Activated CD4-positive, alpha-beta memory T cell treated with anti-CD3 and anti-CD28 coated beads for 36 hours (primary cell): ENCODE measurements at regions not wholly inside any gene's neighbourhood (a gene's known extent, or its start where the extent isn't known, plus 50 kb on each side); places are given as distances from the start of the nearest gene placed in this dataset.

Source experiments
- CTCF ChIA-PET: fragments of 350-600 bp; sonication (Branson Sonifier 250); formaldehyde crosslinking; loops from one replicate; lab custom pipeline; 2021; ENCODE audit warnings: antibody characterized with exemption, inconsistent platforms; lab: Charles Lee
- POLR2A ChIA-PET: fragments of 350-600 bp; sonication (Branson Sonifier 250); formaldehyde crosslinking; loops from one replicate; lab custom pipeline; 2021; ENCODE audit warnings: antibody characterized with exemption; lab: Charles Lee
- DNase-seq: peaks from one replicate; pipeline ENCODE4 v3.0.0-alpha.2; 2020
- H3K27ac Mint-ChIP-seq: one replicate; pipeline ENCODE4 v1.8.0; 2021; ENCODE audit warnings: mixed read lengths
- H3K27me3 Mint-ChIP-seq: one replicate; pipeline ENCODE4 v1.8.0; 2021; ENCODE audit warnings: mixed read lengths
- H3K36me3 Mint-ChIP-seq: one replicate; pipeline ENCODE4 v1.8.0; 2021; ENCODE audit warnings: mixed read lengths
- H3K4me1 Mint-ChIP-seq: one replicate; pipeline ENCODE4 v1.8.0; 2021; ENCODE audit warnings: low read depth, mixed read lengths
- H3K4me3 Mint-ChIP-seq: one replicate; pipeline ENCODE4 v1.8.0; 2021; ENCODE audit warnings: mild to moderate bottlenecking, mixed read lengths
- H3K9me3 Mint-ChIP-seq: one replicate; pipeline ENCODE4 v1.8.0; 2021; ENCODE audit warnings: mixed read lengths
- intact Hi-C: fragments of 100-400 bp; cut with micrococcal nuclease; formaldehyde crosslinking; loops from one replicate; pipeline ENCODE4 v1.15.1; 2023

GRCh38 chr4:14856934-14857235 is 145.4 kb upstream of the CPEB2 start:
- ChIA-PET CTCF (interaction anchor here (0.6 kb wide), 1 partner anchor 110 kb away, joined by 3 read pairs; no protein-coding TSS in a partner anchor), POLR2A (interaction anchor here (0.6 to 2.2 kb wide), 4 partner anchors 14 to 144 kb away, joined by 3 to 13 read pairs (median 4); no protein-coding TSS in a partner anchor)
- Mint-ChIP-seq H3K27ac (peak overlapping the region; percentile 79), H3K9me3 (peaks cover 10% of the 10 kb centered on the region), H3K4me3 (no peak overlapping the region), H3K4me1 (peaks cover 27% of the 10 kb centered on the region), H3K27me3 (peaks cover 6% of the 10 kb centered on the region), H3K36me3 (peaks cover 5% of the 10 kb centered on the region)
- intact Hi-C loops, result loop anchor here (1.0 to 5.0 kb wide), 9 partner anchors 14 to 1201 kb away; partner anchors contain the start of gene CPEB2
- no peak for DNase-seq

- intact Hi-C loops, result loop anchor here (2.0 to 5.0 kb wide), 4 partner anchors 65 to 900 kb away; no protein-coding TSS in a partner anchor
- Mint-ChIP-seq H3K36me3 (peaks cover 5% of the 10 kb centered on the region), H3K4me3 (no peak overlapping the region), H3K27me3 (peaks cover 3% of the 10 kb centered on the region), H3K9me3 (peaks cover 10% of the 10 kb centered on the region), H3K27ac (no peak overlapping the region), H3K4me1 (peaks cover 27% of the 10 kb centered on the region)
- no peak for DNase-seq
- CTCF ChIA-PET, result no interaction called here
- POLR2A ChIA-PET, result interaction anchor here (0.6 to 2.2 kb wide), 3 partner anchors 67 to 178 kb away, joined by 4 to 13 read pairs (median 5); no protein-coding TSS in a partner anchor
Observed at GRCh38 chr4:14857475-14857874, 144.8 kb upstream of the CPEB2 start.

- H3K36me3 Mint-ChIP-seq, result peaks cover 5% of the 10 kb centered on the region
- H3K27me3 Mint-ChIP-seq, result peaks cover 6% of the 10 kb centered on the region
- ChIA-PET CTCF (no interaction called here), POLR2A (no interaction called here)
- intact Hi-C loops, result loop anchor here (2.0 to 5.0 kb wide), 4 partner anchors 64 to 899 kb away; no protein-coding TSS in a partner anchor
- peaks cover 26% of the 10 kb centered on the region for H3K4me1 Mint-ChIP-seq
- no peak overlapping the region for H3K4me3 Mint-ChIP-seq
- DNase-seq, result no peak
- peaks cover 10% of the 10 kb centered on the region for H3K9me3 Mint-ChIP-seq
- H3K27ac Mint-ChIP-seq, result no peak overlapping the region
Observed at GRCh38 chr4:14857981-14858380, 144.3 kb upstream of the CPEB2 start.

GRCh38 chr4:14862891-14863290 is 139.4 kb upstream of the CPEB2 start:
- no peak for DNase-seq
- H3K27me3 Mint-ChIP-seq, result peaks cover 9% of the 10 kb centered on the region
- no peak overlapping the region for H3K27ac Mint-ChIP-seq
- POLR2A ChIA-PET, result no interaction called here
- no peaks in the 10 kb centered on the region for H3K36me3 Mint-ChIP-seq
- CTCF ChIA-PET, result no interaction called here
- H3K4me1 Mint-ChIP-seq, result no peaks in the 10 kb centered on the region
- no peaks in the 10 kb centered on the region for H3K9me3 Mint-ChIP-seq
- no peak overlapping the region for H3K4me3 Mint-ChIP-seq
- intact Hi-C loops, result no loop called here

- no peaks in the 10 kb centered on the region for H3K9me3 Mint-ChIP-seq
- no peaks in the 10 kb centered on the region for H3K4me1 Mint-ChIP-seq
- DNase-seq, result no peak
- no peaks in the 10 kb centered on the region for H3K36me3 Mint-ChIP-seq
- ChIA-PET CTCF (no interaction called here), POLR2A (no interaction called here)
- intact Hi-C loops, result no loop called here
- no peak overlapping the region for H3K4me3 Mint-ChIP-seq
- H3K27me3 Mint-ChIP-seq, result peaks cover 11% of the 10 kb centered on the region
- no peak overlapping the region for H3K27ac Mint-ChIP-seq
Observed at GRCh38 chr4:14863418-14864364, 138.6 kb upstream of the CPEB2 start.

- H3K9me3 Mint-ChIP-seq, result no peaks in the 10 kb centered on the region
- peaks cover 11% of the 10 kb centered on the region for H3K27me3 Mint-ChIP-seq
- no peak for DNase-seq
- H3K36me3 Mint-ChIP-seq, result no peaks in the 10 kb centered on the region
- no peak overlapping the region for H3K4me3 Mint-ChIP-seq
- H3K4me1 Mint-ChIP-seq, result no peaks in the 10 kb centered on the region
- intact Hi-C loops, result no loop called here
- ChIA-PET POLR2A (no interaction called here), CTCF (no interaction called here)
- H3K27ac Mint-ChIP-seq, result no peak overlapping the region
Observed at GRCh38 chr4:14864365-14865030, 137.8 kb upstream of the CPEB2 start.

- no peak for DNase-seq
Observed at GRCh38 chr4:14865031-14865366, 137.3 kb upstream of the CPEB2 start.

GRCh38 chr4:14865804-14866203 is 136.5 kb upstream of the CPEB2 start:
- Mint-ChIP-seq H3K4me1 (no peaks in the 10 kb centered on the region), H3K27me3 (peaks cover 11% of the 10 kb centered on the region), H3K27ac (no peak overlapping the region), H3K9me3 (no peaks in the 10 kb centered on the region), H3K36me3 (no peaks in the 10 kb centered on the region), H3K4me3 (no peak overlapping the region)
- CTCF ChIA-PET, result no interaction called here
- DNase-seq, result no peak
- intact Hi-C loops, result no loop called here
- POLR2A ChIA-PET, result no interaction called here

More at GRCh38 chr4:14865031-14865366, 137.3 kb upstream of the CPEB2 start:
- ChIA-PET POLR2A (no interaction called here), CTCF (no interaction called here)
- Mint-ChIP-seq H3K27ac (no peak overlapping the region), H3K36me3 (no peaks in the 10 kb centered on the region), H3K4me3 (no peak overlapping the region), H3K27me3 (peaks cover 11% of the 10 kb centered on the region), H3K4me1 (no peaks in the 10 kb centered on the region), H3K9me3 (no peaks in the 10 kb centered on the region)
- intact Hi-C loops, result no loop called here

- no peak for DNase-seq
- intact Hi-C loops, result no loop called here
- no peaks in the 10 kb centered on the region for H3K9me3 Mint-ChIP-seq
- H3K27me3 Mint-ChIP-seq, result peaks cover 5% of the 10 kb centered on the region
- ChIA-PET POLR2A (no interaction called here), CTCF (no interaction called here)
- no peak overlapping the region for H3K27ac Mint-ChIP-seq
- no peaks in the 10 kb centered on the region for H3K36me3 Mint-ChIP-seq
- no peak overlapping the region for H3K4me3 Mint-ChIP-seq
- H3K4me1 Mint-ChIP-seq, result no peaks in the 10 kb centered on the region
Observed at GRCh38 chr4:14867847-14868246, 134.4 kb upstream of the CPEB2 start.

GRCh38 chr4:14868426-14869395 is 133.6 kb upstream of the CPEB2 start:
- peaks cover 5% of the 10 kb centered on the region for H3K27me3 Mint-ChIP-seq
- no peaks in the 10 kb centered on the region for H3K36me3 Mint-ChIP-seq
- POLR2A ChIA-PET, result no interaction called here
- no peak overlapping the region for H3K27ac Mint-ChIP-seq
- DNase-seq, result no peak
- H3K4me1 Mint-ChIP-seq, result no peaks in the 10 kb centered on the region
- no peak overlapping the region for H3K4me3 Mint-ChIP-seq
- CTCF ChIA-PET, result no interaction called here
- intact Hi-C loops, result no loop called here
- no peaks in the 10 kb centered on the region for H3K9me3 Mint-ChIP-seq

GRCh38 chr4:14871676-14872430 is 130.4 kb upstream of the CPEB2 start:
- Mint-ChIP-seq H3K36me3 (no peaks in the 10 kb centered on the region), H3K4me1 (peaks cover 9% of the 10 kb centered on the region), H3K27me3 (peaks cover 2% of the 10 kb centered on the region), H3K27ac (no peak overlapping the region), H3K4me3 (no peak overlapping the region), H3K9me3 (no peaks in the 10 kb centered on the region)
- ChIA-PET POLR2A (interaction anchor here (1.2 kb wide), 1 partner anchor 11 kb away, joined by 3 read pairs; no protein-coding TSS in a partner anchor), CTCF (interaction anchor here (0.6 kb wide), 1 partner anchor 198 kb away, joined by 3 read pairs; no protein-coding TSS in a partner anchor)
- intact Hi-C loops, result no loop called here
- peak; percentile 39 for DNase-seq
